Right atrium auricular region (tissue), 2 donors: ENCODE measurements at regions not wholly inside any gene's neighbourhood (a gene's known extent, or its start where the extent isn't known, plus 50 kb on each side); places are given as distances from the start of the nearest gene placed in this dataset.

Source experiments
- DNase-seq: peaks from one replicate; pipeline ENCODE4 v3.0.0-alpha.2; 2019; ENCODE audit warnings: low spot score
- H3K27ac ChIP-seq, 2 donors: fragments of 200-600 bp; sonication (generic); 1 replicate in 1 of 2; 2 replicates in 1 of 2; pipeline ENCODE4 v1.5.1; 2016 to 2019
- H3K27me3 ChIP-seq, 2 donors: fragments of 200-600 bp; sonication (generic); one replicate each; pipeline versions ENCODE4 v1.5.1 to v1.6.0; 2017 to 2019
- H3K36me3 ChIP-seq: fragments of 200-600 bp; sonication (generic); one replicate; pipeline ENCODE4 v1.5.1; 2016
- H3K4me1 ChIP-seq, 2 donors: fragments of 200-600 bp; sonication (generic); one replicate each; pipeline versions ENCODE4 v1.5.1 to v1.6.0; 2017 to 2019
- H3K4me3 ChIP-seq, 2 donors: fragments of 200-600 bp; sonication (generic); 1 replicate in 1 of 2; 2 replicates in 1 of 2; pipeline ENCODE4 v1.5.1; 2017 to 2019; ENCODE audit warnings: mild to moderate bottlenecking in 1 of 2, moderate library complexity in 1 of 2
- H3K9me3 ChIP-seq, 2 donors: fragments of 200-600 bp; sonication (generic); one replicate each; pipeline ENCODE4 v1.5.1; 2019
- CTCF ChIP-seq, 2 donors: fragments of 200-600 bp; sonication (generic); IDR thresholded peaks; one replicate each; pipeline ENCODE4 v1.5.1; 2019; ENCODE audit warnings: antibody characterized with exemption in 2 of 2

GRCh38 chr2:12417786-12418185 lies 298.9 kb upstream of the TRIB2 start:
- TF ChIP-seq CTCF (IDR thresholded peaks at IDR 0.05) = no peak
- Histone ChIP-seq H3K36me3 (no peaks in the 10 kb centered on the region), H3K27ac (no peak overlapping the region), H3K27me3 (no peaks in the 10 kb centered on the region), H3K4me1 (no peaks in the 10 kb centered on the region), H3K9me3 (peaks cover 0 to 5% of the 10 kb centered on the region in 2 donors), H3K4me3 (no peak overlapping the region)
- no peak for DNase-seq

DNA sequence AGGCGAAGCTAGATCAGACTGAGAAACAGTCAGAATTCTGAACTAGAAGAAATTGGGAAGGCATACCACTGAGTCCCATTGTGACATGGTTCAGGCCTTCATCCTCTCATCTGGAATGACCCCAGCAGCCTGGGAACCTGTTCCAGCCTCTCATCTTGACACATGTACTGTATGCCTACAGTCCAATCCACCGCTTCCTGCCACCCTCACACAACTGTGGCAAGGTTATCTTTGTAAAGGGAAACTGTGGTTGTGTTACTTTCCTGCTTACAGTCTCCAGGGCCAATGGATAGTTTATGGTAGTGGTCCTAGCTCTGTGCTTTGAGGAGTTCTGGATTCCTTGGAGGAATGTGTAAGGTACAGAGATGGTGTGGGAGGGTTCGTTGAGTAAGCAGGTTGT lies 296.9 kb upstream of the TRIB2 start:
- Histone ChIP-seq H3K4me1 (no peaks in the 10 kb centered on the region), H3K36me3 (no peaks in the 10 kb centered on the region), H3K27ac (no peak overlapping the region), H3K27me3 (no peaks in the 10 kb centered on the region), H3K9me3 (peaks cover 0 to 5% of the 10 kb centered on the region in 2 donors), H3K4me3 (no peak overlapping the region)
- no peak for DNase-seq
- no peak for TF ChIP-seq CTCF (IDR thresholded peaks at IDR 0.05)

DNA sequence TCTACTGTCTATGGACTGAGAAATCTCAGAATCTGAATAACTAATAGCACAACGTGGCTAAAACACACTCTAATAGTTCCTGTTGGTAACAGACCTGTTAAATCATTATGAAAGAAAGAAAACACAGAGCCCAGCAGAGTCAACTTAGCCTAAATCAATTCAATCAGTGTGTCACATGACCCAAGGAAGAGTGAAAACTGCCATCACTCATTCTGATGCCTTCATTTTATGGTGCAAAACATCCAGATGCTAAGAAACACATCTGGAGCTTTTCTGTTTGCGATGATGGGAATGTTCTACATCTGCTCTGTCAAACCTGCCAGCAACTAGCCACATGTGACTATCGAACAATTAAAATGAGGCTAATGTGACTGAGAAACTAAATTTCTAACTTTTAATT lies 295.7 kb upstream of the TRIB2 start:
- DNase-seq = no peak
- no peak for TF ChIP-seq CTCF (IDR thresholded peaks at IDR 0.05)
- Histone ChIP-seq H3K27me3 (no peaks in the 10 kb centered on the region), H3K27ac (no peak overlapping the region), H3K4me3 (no peak overlapping the region), H3K36me3 (no peaks in the 10 kb centered on the region), H3K9me3 (no peaks in the 10 kb centered on the region), H3K4me1 (no peaks in the 10 kb centered on the region)

DNA sequence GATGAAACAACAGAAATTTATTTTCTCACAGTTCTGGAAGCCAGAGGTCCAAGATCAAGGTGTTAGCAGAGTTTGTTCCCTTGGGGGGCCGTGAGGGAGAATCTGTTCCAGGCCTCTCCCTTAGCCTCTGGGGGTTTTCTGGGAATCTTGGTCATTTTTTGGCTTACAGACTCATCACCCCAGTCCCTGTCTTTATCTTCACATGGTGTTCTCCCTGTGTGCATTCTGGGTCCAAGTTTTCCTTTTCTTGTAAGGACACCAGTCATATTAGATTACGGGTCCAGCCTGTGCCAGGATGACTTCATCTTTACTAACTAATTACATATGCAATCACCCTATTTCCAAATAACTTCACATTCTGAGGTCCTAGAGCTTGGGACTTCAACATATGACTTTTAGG lies 292.5 kb upstream of the TRIB2 start:
- Histone ChIP-seq H3K9me3 (no peaks in the 10 kb centered on the region), H3K27me3 (no peaks in the 10 kb centered on the region), H3K4me1 (no peaks in the 10 kb centered on the region), H3K36me3 (no peaks in the 10 kb centered on the region), H3K27ac (no peak overlapping the region), H3K4me3 (no peak overlapping the region)
- no peak for TF ChIP-seq CTCF (IDR thresholded peaks at IDR 0.05)
- DNase-seq = no peak

GRCh38 chr2:12424809-12425208 lies 291.9 kb upstream of the TRIB2 start:
- TF ChIP-seq CTCF (IDR thresholded peaks at IDR 0.05) = no peak

DNA sequence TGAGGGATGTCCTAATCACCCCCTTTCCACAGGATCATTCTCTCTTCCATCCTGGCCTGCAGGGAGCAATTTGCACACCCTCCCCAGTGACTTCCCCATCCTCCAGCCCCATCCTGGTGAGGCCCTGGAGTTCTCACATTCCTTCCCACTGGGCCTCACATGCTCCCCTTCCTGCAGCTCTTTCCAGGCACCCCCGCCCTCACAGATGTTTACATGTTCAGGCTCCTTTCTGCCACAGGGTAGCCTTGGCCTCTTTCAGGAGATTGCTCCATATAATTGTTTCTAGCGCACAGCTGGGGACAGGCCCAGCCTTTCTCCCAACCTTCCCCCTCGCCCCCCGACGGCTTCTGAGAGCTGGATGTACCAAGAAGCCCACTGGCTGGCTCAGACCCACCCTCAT lies 288.4 kb upstream of the TRIB2 start:
- TF ChIP-seq CTCF (IDR thresholded peaks at IDR 0.05) = no peak
- Histone ChIP-seq H3K27ac (no peak overlapping the region), H3K36me3 (no peaks in the 10 kb centered on the region), H3K4me3 (no peak overlapping the region), H3K9me3 (no peaks in the 10 kb centered on the region), H3K4me1 (no peaks in the 10 kb centered on the region), H3K27me3 (no peaks in the 10 kb centered on the region)
- no peak for DNase-seq

More at GRCh38 chr2:12424809-12425208, 291.9 kb upstream of the TRIB2 start:
- no peaks in the 10 kb centered on the region for H3K9me3 ChIP-seq
- no peak overlapping the region for H3K4me3 ChIP-seq
- no peaks in the 10 kb centered on the region for H3K36me3 ChIP-seq
- DNase-seq = no peak
- no peaks in the 10 kb centered on the region for H3K4me1 ChIP-seq
- no peaks in the 10 kb centered on the region for H3K27me3 ChIP-seq
- no peak overlapping the region for H3K27ac ChIP-seq
